Transverse colon (tissue), 4 donors: ENCODE measurements at regions not wholly inside any gene's neighbourhood (a gene's known extent, or its start where the extent isn't known, plus 50 kb on each side); places are given as distances from the start of the nearest gene placed in this dataset.

Experiments
- DNase-seq: peaks from one replicate; pipeline ENCODE4 v3.0.0-alpha.2; 2019
- H3K27ac ChIP-seq, 4 donors: fragments of 200-600 bp; sonication (generic); 2 replicates each; pipeline ENCODE4 v1.5.1; 2016 to 2018; ENCODE audit warnings: inconsistent platforms in 4 of 4
- H3K27me3 ChIP-seq: fragments of 200-600 bp; sonication (generic); 2 replicates; pipeline ENCODE4 v1.5.1; 2017; ENCODE audit warnings: inconsistent platforms
- H3K36me3 ChIP-seq, 4 donors: fragments of 200-600 bp; sonication (generic); 2 replicates each; pipeline ENCODE4 v1.5.1; 2017 to 2019; ENCODE audit warnings: inconsistent platforms in 4 of 4
- H3K4me1 ChIP-seq, 4 donors: fragments of 200-600 bp; sonication (generic); 2 replicates each; pipeline ENCODE4 v1.5.1; 2017 to 2020; ENCODE audit warnings: inconsistent platforms in 4 of 4
- H3K4me3 ChIP-seq, 4 donors: fragments of 200-600 bp; sonication (generic); 1 replicate in 1 of 4; 2 replicates in 3 of 4; pipeline versions ENCODE4 v1.5.1 to v1.6.1; 2017 to 2019; ENCODE audit warnings: inconsistent platforms in 4 of 4
- H3K9me3 ChIP-seq, 2 donors: fragments of 200-600 bp; sonication (generic); 2 replicates each; pipeline ENCODE4 v1.5.1; 2017 to 2019; ENCODE audit warnings: inconsistent platforms in 2 of 2
- CTCF ChIP-seq, 5 experiments: fragments of 200-600 bp in 3 of 5; fragments of 450-650 bp in 2 of 5; sonication (generic) in 3 of 5; IDR thresholded peaks; 1 replicate in 2 of 5; 2 replicates in 3 of 5; pipeline ENCODE4 v1.5.1; 2016 to 2017; ENCODE audit warnings: antibody characterized with exemption in 5 of 5, inconsistent platforms in 3 of 5, mild to moderate bottlenecking in 2 of 5, moderate library complexity in 1 of 5
- EP300 ChIP-seq: sonication (generic); formaldehyde crosslinking; IDR thresholded peaks from one replicate; pipeline ENCODE4 v1.6.1; 2017; ENCODE audit warnings: antibody characterized with exemption, low read depth
- POLR2A ChIP-seq: fragments of 450-650 bp; IDR thresholded peaks from one replicate; pipeline ENCODE4 v1.6.1; 2016; ENCODE audit warnings: antibody characterized with exemption, mild to moderate bottlenecking, moderate library complexity
- POLR2AphosphoS5 ChIP-seq, 3 donors: sonication (generic); formaldehyde crosslinking; IDR thresholded peaks; one replicate each; pipeline ENCODE4 v1.6.1; 2016; ENCODE audit warnings: antibody characterized with exemption in 3 of 3
- WGBS, 2 donors: methylation state at CpG; one replicate each; pipeline ENCODE4 v1.1.5; 2018; ENCODE audit warnings: low coverage in 1 of 2; 5-methylcytosine and 5-hydroxymethylcytosine counted together
- in situ Hi-C, 4 donors: fragments of 200-750 bp; cut with MboI; loops; one replicate each; pipeline versions ENCODE4 v1.15.0 to v1.15.1; 2017; ENCODE audit warnings: low sequenced_read_pairs in 3 of 4, low pct_ligation_motif_present in 1 of 4, low pct_unique_long_range_greater_than_20kb in 1 of 4
- intact Hi-C: fragments of 100-400 bp; cut with DNase I; formaldehyde crosslinking; loops from one replicate; pipeline ENCODE4 v1.15.1; 2023; ENCODE audit warnings: low total_unique reads

- intact Hi-C loops, result no loop called here
- H3K4me1 ChIP-seq, result no peaks in the 10 kb centered on the region
Measured at GRCh38 chr2:61750624-61751023, 103.2 kb downstream of the FAM161A start.

GRCh38 chr2:61742955-61743354 is 110.9 kb downstream of the FAM161A start:
- 79 to 93% methylated on average over 3 to 5 of the region's 6 CpGs for WGBS, 2 donors
- in situ Hi-C loops, result no loop called here
- no peak overlapping the region for H3K4me3 ChIP-seq
- no peaks in the 10 kb centered on the region for H3K4me1 ChIP-seq
- no peaks in the 10 kb centered on the region for H3K9me3 ChIP-seq
- intact Hi-C loops, result no loop called here
- no peak for TF ChIP-seq POLR2A
- TF ChIP-seq EP300, result no peak
- no peaks in the 10 kb centered on the region for H3K27me3 ChIP-seq
- no peak for DNase-seq
- no peaks in the 10 kb centered on the region for H3K36me3 ChIP-seq
- no peak overlapping the region for H3K27ac ChIP-seq

More at GRCh38 chr2:61750624-61751023, 103.2 kb downstream of the FAM161A start:
- DNase-seq, result no peak
- TF ChIP-seq EP300 (no peak), POLR2AphosphoS5 (IDR thresholded peaks at IDR 0.05) (no peak), CTCF (IDR thresholded peaks at IDR 0.05) (no peak), POLR2A (no peak)
- H3K4me3 ChIP-seq, result no peak overlapping the region
- H3K9me3 ChIP-seq, result no peaks in the 10 kb centered on the region
- no peak overlapping the region for H3K27ac ChIP-seq
- no peaks in the 10 kb centered on the region for H3K27me3 ChIP-seq
- in situ Hi-C loops, result no loop called here
- 25 to 55% methylated on average over 1 to 2 of the region's 2 CpGs for WGBS, 2 donors
- no peaks in the 10 kb centered on the region for H3K36me3 ChIP-seq

- in situ Hi-C loops, result no loop called here
- intact Hi-C loops, result no loop called here
- H3K36me3 ChIP-seq, result no peaks in the 10 kb centered on the region
- TF ChIP-seq POLR2A (no peak), EP300 (no peak)
- no peaks in the 10 kb centered on the region for H3K9me3 ChIP-seq
- 93 to 95% methylated on average over 2 to 3 of the region's 3 CpGs for WGBS, 2 donors
- no peaks in the 10 kb centered on the region for H3K4me1 ChIP-seq
- no peak for DNase-seq
- H3K27ac ChIP-seq, result no peak overlapping the region
- H3K27me3 ChIP-seq, result no peaks in the 10 kb centered on the region
- H3K4me3 ChIP-seq, result no peak overlapping the region
Measured at GRCh38 chr2:61737841-61738240, 116.0 kb downstream of the FAM161A start.

GRCh38 chr2:61736953-61737352 is 116.9 kb downstream of the FAM161A start:
- Histone ChIP-seq H3K36me3 (no peaks in the 10 kb centered on the region), H3K27me3 (no peaks in the 10 kb centered on the region), H3K4me1 (no peaks in the 10 kb centered on the region), H3K4me3 (no peak overlapping the region), H3K27ac (no peak overlapping the region), H3K9me3 (no peaks in the 10 kb centered on the region)
- intact Hi-C loops, result no loop called here
- 85 to 91% methylated on average over 4 of the region's 4 CpGs for WGBS, 2 donors
- in situ Hi-C loops, result no loop called here
- DNase-seq, result no peak
- TF ChIP-seq POLR2A, result no peak
- no peak for TF ChIP-seq EP300
- TF ChIP-seq CTCF (IDR thresholded peaks at IDR 0.05), result no peak
- TF ChIP-seq POLR2AphosphoS5 (IDR thresholded peaks at IDR 0.05), result no peak

- WGBS, 2 donors, result 92 to 100% methylated on average over 2 of the region's 2 CpGs
Measured at GRCh38 chr2:61733563-61733962, 120.3 kb downstream of the FAM161A start.

More at GRCh38 chr2:61733563-61733962, 120.3 kb downstream of the FAM161A start:
- Histone ChIP-seq H3K27me3 (no peaks in the 10 kb centered on the region), H3K4me1 (no peaks in the 10 kb centered on the region), H3K36me3 (no peaks in the 10 kb centered on the region), H3K4me3 (no peak overlapping the region), H3K9me3 (no peaks in the 10 kb centered on the region), H3K27ac (no peak overlapping the region)
- in situ Hi-C loops, result no loop called here
- intact Hi-C loops, result no loop called here
- no peak for DNase-seq
- TF ChIP-seq CTCF (IDR thresholded peaks at IDR 0.05) (no peak), EP300 (no peak), POLR2AphosphoS5 (IDR thresholded peaks at IDR 0.05) (no peak), POLR2A (no peak)
